K562 (cell line): ENCODE measurements at regions not wholly inside any gene's neighbourhood (a gene's known extent, or its start where the extent isn't known, plus 50 kb on each side); places are given as distances from the start of the nearest gene placed in this dataset.
"Not testable (repeated sequence)": the region's sequence is repeated elsewhere in the genome, so short reads cannot be mapped to it uniquely, and the experiment has no call there.

Experiments
- ATAC-seq: fragments of 200-7000 bp; cut with Tn5 transposase; 3 replicates; pipeline ENCODE4 v1.9.1; 2020; ENCODE audit warnings: moderate library complexity
- BruUV-seq: library from RNA; stranded (reverse); fragments of 400-500 nt; replicated peaks from 2 replicates; lab custom pipeline; 2021; lab: Mats Ljungman, UMichigan
- CTCF ChIA-PET: fragments of 300-600 bp; formaldehyde crosslinking; extraction: SDS; loops from one replicate; lab custom pipeline; 2021; ENCODE audit warnings: low intra/inter-chr PET ratio; lab: Yijun Ruan, JAX
- POLR2A ChIA-PET: fragments of 300-600, 350-650 bp; sonication (Branson Sonifier 250); formaldehyde crosslinking; extraction: SDS; loops from one replicate; lab custom pipeline; 2021; ENCODE audit warnings: antibody characterized with exemption, inconsistent platforms; lab: Yijun Ruan, JAX
- DNase-seq, 4 experiments: peaks; one replicate each; pipeline versions ENCODE4 v3.0.0 to v3.0.0-alpha.2; 2011 to 2018; ENCODE audit warnings: low spot score in 3 of 4, mixed read lengths in 3 of 4; ENCODE audit errors: extremely low read depth in 1 of 4
- FAIRE-seq: peaks from 2 replicates; lab custom pipeline; 2011; peaks lifted over from hg19 to GRCh38; lab: Jason Lieb, UNC
- H2AFZ ChIP-seq: 2 replicates; pipeline ENCODE4 v1.6.0; 2011; ENCODE audit warnings: low read depth, low read length, control low read depth, inconsistent platforms
- H3K27ac ChIP-seq: fragments of 200-600 bp; 3 replicates; pipeline ENCODE4 v1.8.0; 2011; ENCODE audit warnings: low read depth, mild to moderate bottlenecking, control low read depth, inconsistent platforms, low read length, moderate library complexity, mixed read lengths; ENCODE audit errors: extremely low read depth
- H3K27me3 ChIP-seq, 2 experiments: fragments of 300-600 bp in 1 of 2; 2 replicates in 1 of 2; 3 replicates in 1 of 2; pipeline versions ENCODE4 v1.6.0 to v1.8.0; 2011; ENCODE audit warnings: inconsistent platforms in 2 of 2, low read length in 2 of 2, mild to moderate bottlenecking in 1 of 2, mixed read lengths in 1 of 2, moderate library complexity in 1 of 2; ENCODE audit not compliant: control insufficient read depth in 2 of 2, insufficient read depth in 2 of 2
- H3K36me3 ChIP-seq: fragments of 300-600 bp; 3 replicates; pipeline ENCODE4 v1.8.0; 2011; ENCODE audit warnings: mild to moderate bottlenecking, low read length, inconsistent platforms; ENCODE audit not compliant: control insufficient read depth, insufficient read depth
- H3K4me1 ChIP-seq, 2 experiments: fragments of 200-600 bp in 1 of 2; replicated peaks in 1 of 2; 2 replicates in 1 of 2; 3 replicates in 1 of 2; pipeline versions ENCODE4 v1.5.1 to v1.8.0; 2011; ENCODE audit warnings: inconsistent platforms in 2 of 2, low read length in 2 of 2, mild to moderate bottlenecking in 1 of 2, mixed read lengths in 1 of 2, moderate library complexity in 1 of 2; ENCODE audit not compliant: control insufficient read depth in 2 of 2, insufficient read depth in 2 of 2
- H3K4me2 ChIP-seq: 2 replicates; pipeline ENCODE4 v1.6.1; 2011; ENCODE audit warnings: low read length, control low read depth, inconsistent platforms, mixed read lengths; ENCODE audit not compliant: insufficient read depth
- H3K4me3 ChIP-seq: fragments of 200-600 bp; sonication (generic), shearing (Covaris generic); 2 replicates; pipeline ENCODE4 v1.5.1; 2016; ENCODE audit warnings: control low read depth, inconsistent platforms
- H3K79me2 ChIP-seq: fragments of 200-600 bp; 3 replicates; pipeline ENCODE4 v1.8.0; 2011; ENCODE audit warnings: low read length, inconsistent platforms; ENCODE audit not compliant: control insufficient read depth, insufficient read depth
- H3K9ac ChIP-seq, 2 experiments: 2 replicates each; pipeline versions ENCODE4 v1.6.0 to v1.6.1; 2011; ENCODE audit warnings: low read depth in 2 of 2, low read length in 2 of 2, control low read depth in 1 of 2, inconsistent platforms in 1 of 2, mild to moderate bottlenecking in 1 of 2, mixed read lengths in 1 of 2; ENCODE audit not compliant: insufficient read depth in 1 of 2
- H3K9me1 ChIP-seq: one replicate; pipeline ENCODE4 v1.6.0; 2011; ENCODE audit warnings: inconsistent platforms, mild to moderate bottlenecking, low read length, moderate library complexity; ENCODE audit not compliant: control insufficient read depth, insufficient read depth
- H3K9me3 ChIP-seq: replicated peaks from 2 replicates; pipeline ENCODE4 v1.5.1; 2011; ENCODE audit warnings: low read depth, low read length, inconsistent platforms; ENCODE audit not compliant: control insufficient read depth, insufficient read depth
- H4K20me1 ChIP-seq: replicated peaks from 2 replicates; pipeline ENCODE4 v1.6.1; 2011; ENCODE audit warnings: low read length, inconsistent platforms, mixed read lengths; ENCODE audit not compliant: control insufficient read depth, insufficient read depth
- ARID2 ChIP-seq: fragments of 450-650 bp; IDR thresholded peaks from 2 replicates; pipeline ENCODE4 v1.6.1; 2017; ENCODE audit warnings: antibody characterized with exemption, mild to moderate bottlenecking
- ERF ChIP-seq: fragments of 450-650 bp; formaldehyde crosslinking; IDR thresholded peaks from 2 replicates; pipeline ENCODE4 v1.4.0; 2020; ENCODE audit warnings: mild to moderate bottlenecking, mixed read lengths
- SRF ChIP-seq, 2 experiments: fragments of 250-450, 450-650 bp in 1 of 2; sonication (Bioruptor Pico) in 1 of 2; sonication (generic) in 1 of 2; formaldehyde crosslinking; IDR thresholded peaks; 2 replicates each; pipeline versions ENCODE4 v1.5.0 to v1.5.1; 2020 to 2022; ENCODE audit warnings: mild to moderate bottlenecking in 1 of 2, missing genetic modification reagents in 1 of 2
- STAG1 ChIP-seq: sonication (generic); formaldehyde crosslinking; IDR thresholded peaks from 2 replicates; pipeline ENCODE4 v1.5.0; 2020; ENCODE audit warnings: missing genetic modification reagents, borderline replicate concordance
- TGIF2 ChIP-seq: sonication (generic); formaldehyde crosslinking; IDR thresholded peaks from 2 replicates; pipeline ENCODE4 v1.8.1; 2022; ENCODE audit warnings: mild to moderate bottlenecking, missing genetic modification reagents, moderate library complexity
- ZKSCAN1 ChIP-seq: fragments of 150-350 bp; IDR thresholded peaks from 2 replicates; pipeline ENCODE4 v1.6.1; 2016; ENCODE audit warnings: low read depth, low read length
- ZNF140 ChIP-seq: fragments of 250-450 bp; sonication (Bioruptor Pico); IDR thresholded peaks from 2 replicates; pipeline ENCODE4 v1.8.0; 2021; ENCODE audit warnings: moderate library complexity, mild to moderate bottlenecking, inconsistent platforms
- ZNF57 ChIP-seq: fragments of 450-650 bp; formaldehyde crosslinking; IDR thresholded peaks from 2 replicates; pipeline ENCODE4 v1.4.0; 2020; ENCODE audit warnings: mild to moderate bottlenecking, moderate library complexity
- WGBS: fragments of 100-300 bp; shearing (Covaris generic); methylation state at CpG from one replicate; pipeline ENCODE4 v1.1.6; 2016; ENCODE audit warnings: low coverage, mixed read lengths; ENCODE audit not compliant: insufficient coverage; ENCODE audit errors: missing lambda C conversion rate; 5-methylcytosine and 5-hydroxymethylcytosine counted together
- in situ Hi-C: fragments of 300-500 bp; cut with MboI; formaldehyde crosslinking; loops from 4 replicates; pipeline ENCODE4 v1.15.0; 2018; ENCODE audit warnings: inconsistent platforms, mixed read lengths
- intact Hi-C: fragments of 100-400 bp; cut with micrococcal nuclease; formaldehyde crosslinking; loops from 2 replicates; pipeline ENCODE4 v1.14.2; 2022
- TF ChIP-seq, protein P1 (sequence below): fragments of 250-450 bp; sonication (Bioruptor Pico); IDR thresholded peaks from 2 replicates; pipeline ENCODE4 v1.8.0; 2021; ENCODE audit warnings: mild to moderate bottlenecking, moderate library complexity

DNA sequence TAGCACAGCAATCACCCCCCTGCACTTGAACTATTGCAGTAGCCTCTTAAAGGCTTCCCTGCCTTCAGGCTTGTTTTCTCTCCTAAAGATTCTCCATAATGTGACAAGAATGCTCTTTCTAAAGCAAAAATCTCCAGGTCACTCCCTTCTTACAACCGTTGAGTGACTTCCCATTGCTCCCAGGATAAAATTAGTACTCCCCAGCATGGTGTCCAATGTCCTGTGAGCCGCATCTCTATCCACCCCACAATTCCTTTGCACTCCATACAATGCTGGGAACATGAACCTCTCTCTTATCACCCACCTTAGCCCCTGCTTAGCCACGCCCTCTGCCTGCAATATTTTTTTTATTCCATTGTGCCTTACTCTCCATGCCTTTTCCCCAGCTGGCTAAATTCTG lies 85.7 kb upstream of the SHISA3 start (continued):
- TF ChIP-seq ARID2 (no peak), ERF (no peak), SRF (CRISPR knock-in tag; IDR thresholded peaks at IDR 0.05) (no peak), TGIF2 (CRISPR knock-in tag) (no peak), ZNF140 (CRISPR knock-in tag) (no peak), STAG1 (CRISPR knock-in tag) (no peak), ZKSCAN1 (no peak), ZNF57 (no peak)
- TF ChIP-seq, protein P1, sequence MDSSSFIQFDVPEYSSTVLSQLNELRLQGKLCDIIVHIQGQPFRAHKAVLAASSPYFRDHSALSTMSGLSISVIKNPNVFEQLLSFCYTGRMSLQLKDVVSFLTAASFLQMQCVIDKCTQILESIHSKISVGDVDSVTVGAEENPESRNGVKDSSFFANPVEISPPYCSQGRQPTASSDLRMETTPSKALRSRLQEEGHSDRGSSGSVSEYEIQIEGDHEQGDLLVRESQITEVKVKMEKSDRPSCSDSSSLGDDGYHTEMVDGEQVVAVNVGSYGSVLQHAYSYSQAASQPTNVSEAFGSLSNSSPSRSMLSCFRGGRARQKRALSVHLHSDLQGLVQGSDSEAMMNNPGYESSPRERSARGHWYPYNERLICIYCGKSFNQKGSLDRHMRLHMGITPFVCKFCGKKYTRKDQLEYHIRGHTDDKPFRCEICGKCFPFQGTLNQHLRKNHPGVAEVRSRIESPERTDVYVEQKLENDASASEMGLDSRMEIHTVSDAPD: no peak

GRCh38 chr4:42313420-42313819 lies 83.9 kb upstream of the SHISA3 start:
- H3K9me1 ChIP-seq, H3K9me3 ChIP-seq, H3K27ac ChIP-seq, H3K36me3 ChIP-seq, ATAC-seq, H3K4me1 ChIP-seq, H3K4me3 ChIP-seq, H4K20me1 ChIP-seq, H3K79me2 ChIP-seq, BruUV-seq, in situ Hi-C loops, intact Hi-C loops, H3K27me3 ChIP-seq, CTCF ChIA-PET, H2AFZ ChIP-seq, H3K4me2 ChIP-seq, DNase-seq, FAIRE-seq, H3K9ac ChIP-seq: not testable (repeated sequence)
- POLR2A ChIA-PET: interaction anchor here (0.7 kb wide), 1 partner anchor 1308 kb away, joined by 4 read pairs; no protein-coding TSS in a partner anchor
- 1% methylated on average over 6 of the region's 6 CpGs for WGBS
